ENCODE measurements at regions not wholly inside any gene's neighbourhood (a gene's known extent, or its start where the extent isn't known, plus 50 kb on each side); places are given as distances from the start of the nearest gene placed in this dataset.

GRCh38 chr10:47058961-47059391 lies 147.7 kb downstream of the PTPN20 start:
- no peak for ATAC-seq (ENCODE audit: low FRiP score)
- DNase-seq (ENCODE audit: low spot score), result no peak
- TF ChIP-seq, protein P1, sequence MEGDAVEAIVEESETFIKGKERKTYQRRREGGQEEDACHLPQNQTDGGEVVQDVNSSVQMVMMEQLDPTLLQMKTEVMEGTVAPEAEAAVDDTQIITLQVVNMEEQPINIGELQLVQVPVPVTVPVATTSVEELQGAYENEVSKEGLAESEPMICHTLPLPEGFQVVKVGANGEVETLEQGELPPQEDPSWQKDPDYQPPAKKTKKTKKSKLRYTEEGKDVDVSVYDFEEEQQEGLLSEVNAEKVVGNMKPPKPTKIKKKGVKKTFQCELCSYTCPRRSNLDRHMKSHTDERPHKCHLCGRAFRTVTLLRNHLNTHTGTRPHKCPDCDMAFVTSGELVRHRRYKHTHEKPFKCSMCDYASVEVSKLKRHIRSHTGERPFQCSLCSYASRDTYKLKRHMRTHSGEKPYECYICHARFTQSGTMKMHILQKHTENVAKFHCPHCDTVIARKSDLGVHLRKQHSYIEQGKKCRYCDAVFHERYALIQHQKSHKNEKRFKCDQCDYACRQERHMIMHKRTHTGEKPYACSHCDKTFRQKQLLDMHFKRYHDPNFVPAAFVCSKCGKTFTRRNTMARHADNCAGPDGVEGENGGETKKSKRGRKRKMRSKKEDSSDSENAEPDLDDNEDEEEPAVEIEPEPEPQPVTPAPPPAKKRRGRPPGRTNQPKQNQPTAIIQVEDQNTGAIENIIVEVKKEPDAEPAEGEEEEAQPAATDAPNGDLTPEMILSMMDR (IDR thresholded peaks at IDR 0.05), result no peak

DNA sequence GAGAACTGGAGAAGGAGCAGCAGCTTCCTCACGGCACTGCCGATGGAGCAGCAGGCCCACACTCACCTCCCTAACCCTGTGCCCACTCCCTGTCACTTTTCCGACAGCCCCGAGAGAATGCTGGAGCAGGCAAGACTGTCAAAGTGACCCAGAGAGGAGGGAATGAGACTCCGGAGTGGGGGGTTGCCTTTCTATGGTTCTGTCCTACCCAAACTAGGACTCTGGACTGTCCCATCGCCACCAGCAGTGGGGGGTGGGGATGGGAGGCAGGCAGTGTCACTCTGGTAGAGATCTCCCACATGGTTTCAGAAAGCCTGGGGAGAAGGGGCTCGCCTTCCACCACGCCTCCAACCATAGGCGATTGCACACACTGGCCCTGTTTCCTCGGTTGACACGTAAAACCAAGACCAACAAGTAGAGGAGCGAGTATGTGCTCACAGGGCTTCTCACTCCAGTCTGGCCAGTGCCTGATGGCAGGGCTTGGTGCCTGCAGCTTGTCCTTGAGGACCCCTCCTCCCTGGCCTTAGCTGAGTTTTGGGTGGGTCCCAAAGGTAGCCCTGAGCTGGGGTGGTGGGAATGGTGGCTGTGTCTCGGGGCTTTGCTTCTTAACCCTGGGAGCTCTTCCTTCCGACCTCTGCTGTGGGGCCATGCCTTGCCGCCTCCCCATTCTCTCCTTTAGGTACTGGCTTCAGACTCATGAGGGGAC lies 148.5 kb downstream of the PTPN20 start:
- DNase-seq (ENCODE audit: low spot score) (no peak), ATAC-seq (ENCODE audit: low FRiP score) (no peak)
- TF ChIP-seq, protein P1 (IDR thresholded peaks at IDR 0.05), result no peak

- TF ChIP-seq, protein P1 (IDR thresholded peaks at IDR 0.05), result no peak
- no peak for DNase-seq (ENCODE audit: low spot score)
- ATAC-seq (ENCODE audit: low FRiP score), result no peak
Observed at GRCh38 chr10:47060356-47060755, 149.1 kb downstream of the PTPN20 start.

- TF ChIP-seq, protein P1 (IDR thresholded peaks at IDR 0.05), result no peak
Observed at GRCh38 chr10:47060993-47061500, 149.8 kb downstream of the PTPN20 start.

GRCh38 chr10:47061776-47062175 lies 150.5 kb downstream of the PTPN20 start:
- DNase-seq (ENCODE audit: low spot score) (no peak), ATAC-seq (ENCODE audit: low FRiP score) (no peak)
- TF ChIP-seq, protein P1 (IDR thresholded peaks at IDR 0.05), result no peak

More at GRCh38 chr10:47060993-47061500, 149.8 kb downstream of the PTPN20 start:
- ATAC-seq (ENCODE audit: low FRiP score), result no peak
- DNase-seq (ENCODE audit: low spot score), result no peak

- TF ChIP-seq, protein P1 (IDR thresholded peaks at IDR 0.05), result no peak
- no peak for ATAC-seq (ENCODE audit: low FRiP score)
Observed at GRCh38 chr10:47062441-47063200, 151.4 kb downstream of the PTPN20 start.

More at GRCh38 chr10:47062441-47063200, 151.4 kb downstream of the PTPN20 start:
- DNase-seq (ENCODE audit: low spot score), result no peak
